NCI-H2196 treated with DMSO at 0.1 percent for 48 hours (cell line): ENCODE measurements at regions not wholly inside any gene's neighbourhood (a gene's known extent, or its start where the extent isn't known, plus 50 kb on each side); places are given as distances from the start of the nearest gene placed in this dataset.
"Not testable (repeated sequence)": the region's sequence is repeated elsewhere in the genome, so short reads cannot be mapped to it uniquely, and the experiment has no call there.

Experiments used
- DNase-seq: peaks from one replicate; lab custom pipeline; 2025; ENCODE audit not compliant: unreplicated experiment; lab: John Stamatoyannopoulos, UW

GRCh38 chr5:87787625-87788256 is 375.0 kb upstream of the CCNH start:
- no peak for DNase-seq

GRCh38 chr5:87787086-87787485 is 374.4 kb upstream of the CCNH start:
- no peak for DNase-seq

- no peak for DNase-seq
Observed at GRCh38 chr5:87786471-87786870, 373.7 kb upstream of the CCNH start.

GRCh38 chr5:87785554-87786335 is 373.0 kb upstream of the CCNH start:
- DNase-seq: no peak

- DNase-seq: no peak
Observed at GRCh38 chr5:87784879-87785495, 372.3 kb upstream of the CCNH start.

- DNase-seq: no peak
Observed at GRCh38 chr5:87784311-87784710, 371.6 kb upstream of the CCNH start.

GRCh38 chr5:87782916-87783315 is 370.2 kb upstream of the CCNH start:
- DNase-seq: no peak

- DNase-seq: no peak
Observed at GRCh38 chr5:87781976-87782375, 369.2 kb upstream of the CCNH start.

GRCh38 chr5:87780831-87781760 is 368.4 kb upstream of the CCNH start:
- DNase-seq: peak; percentile 19

GRCh38 chr5:87778876-87779275 is 366.1 kb upstream of the CCNH start:
- DNase-seq: no peak

GRCh38 chr5:87777877-87778276 is 365.1 kb upstream of the CCNH start:
- DNase-seq: no peak

- no peak for DNase-seq
Observed at GRCh38 chr5:87776785-87777184, 364.1 kb upstream of the CCNH start.

GRCh38 chr5:87776302-87776701 is 363.6 kb upstream of the CCNH start:
- not testable (repeated sequence) for DNase-seq

- no peak for DNase-seq
Observed at GRCh38 chr5:87775228-87775627, 362.5 kb upstream of the CCNH start.

GRCh38 chr5:87774804-87775203 is 362.1 kb upstream of the CCNH start:
- DNase-seq: no peak

- DNase-seq: no peak
Observed at GRCh38 chr5:87770601-87771121, 357.9 kb upstream of the CCNH start.

- DNase-seq: no peak
Observed at GRCh38 chr5:87770016-87770570, 357.4 kb upstream of the CCNH start.

GRCh38 chr5:87769157-87769556 is 356.4 kb upstream of the CCNH start:
- no peak for DNase-seq

GRCh38 chr5:87768190-87768589 is 355.5 kb upstream of the CCNH start:
- no peak for DNase-seq

- DNase-seq: no peak
Observed at GRCh38 chr5:87765009-87765408, 352.3 kb upstream of the CCNH start.

GRCh38 chr5:87762631-87763030 is 349.9 kb upstream of the CCNH start:
- DNase-seq: no peak
